ENCODE measurements at regions not wholly inside any gene's neighbourhood (a gene's known extent, or its start where the extent isn't known, plus 50 kb on each side); places are given as distances from the start of the nearest gene placed in this dataset.

DNA sequence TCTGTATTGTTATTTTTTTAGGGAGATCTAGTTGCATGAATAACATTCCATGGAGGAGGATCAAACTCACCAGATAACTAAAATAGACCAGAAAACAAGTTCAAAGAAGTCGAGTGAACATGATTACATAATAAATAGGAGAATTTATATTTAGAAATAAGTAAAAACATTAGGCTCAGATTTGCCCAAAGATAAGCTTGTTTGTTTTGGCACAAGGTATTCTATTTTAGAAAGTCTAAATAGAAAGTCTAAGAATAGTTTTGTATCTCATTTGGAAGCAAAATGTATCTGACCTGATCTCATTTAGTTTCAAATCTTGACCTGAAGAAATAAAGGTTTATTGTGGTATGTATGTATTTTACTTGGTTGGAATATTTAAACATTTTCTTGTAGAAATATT lies 670.6 kb upstream of the GALNTL6 start:
- no peak for DNase-seq

DNA sequence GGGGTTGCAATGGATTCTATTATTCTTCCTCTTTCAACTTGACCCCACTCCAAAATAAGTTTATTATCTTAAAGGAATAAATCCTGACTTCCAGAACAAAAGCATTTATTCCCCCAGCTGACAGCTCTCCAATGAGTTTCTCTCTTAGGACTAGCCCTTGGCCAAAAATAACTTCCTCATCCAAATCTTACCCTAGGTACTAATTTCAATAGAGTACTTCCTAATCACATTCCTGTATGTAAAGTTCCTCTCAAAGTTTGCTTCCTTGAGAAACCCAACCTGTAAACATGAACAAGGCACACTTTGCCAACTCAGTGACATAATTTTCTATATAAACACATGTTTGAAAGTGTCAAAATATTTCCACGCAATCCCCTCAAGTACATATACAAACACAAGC lies 671.2 kb upstream of the GALNTL6 start:
- DNase-seq: no peak

DNA sequence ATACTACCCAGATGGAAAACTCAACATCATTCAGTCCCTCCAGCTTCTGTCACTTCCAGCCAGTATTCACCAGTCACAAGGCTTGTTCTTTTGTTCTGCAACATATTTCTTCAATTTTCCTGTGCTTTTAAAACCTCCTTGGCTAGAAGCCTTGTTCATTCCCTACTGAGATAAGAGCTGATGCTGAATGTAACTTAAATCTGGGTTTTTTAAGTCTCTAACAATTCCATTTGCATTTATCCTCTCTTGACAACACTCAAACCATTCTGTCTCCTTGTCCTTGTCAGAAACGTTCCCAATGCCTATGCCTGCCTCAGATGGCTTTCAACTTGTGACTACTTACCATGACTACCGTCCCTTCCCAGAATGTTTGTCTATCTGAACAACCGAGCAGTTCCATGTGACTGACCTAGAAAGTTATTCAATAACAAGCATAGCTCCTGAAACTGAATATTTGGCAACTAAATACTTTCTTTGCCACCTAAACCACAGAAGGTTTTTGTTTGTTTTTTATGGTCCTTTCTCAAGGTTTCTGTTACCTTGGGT lies 682.9 kb upstream of the GALNTL6 start:
- DNase-seq: no peak

DNA sequence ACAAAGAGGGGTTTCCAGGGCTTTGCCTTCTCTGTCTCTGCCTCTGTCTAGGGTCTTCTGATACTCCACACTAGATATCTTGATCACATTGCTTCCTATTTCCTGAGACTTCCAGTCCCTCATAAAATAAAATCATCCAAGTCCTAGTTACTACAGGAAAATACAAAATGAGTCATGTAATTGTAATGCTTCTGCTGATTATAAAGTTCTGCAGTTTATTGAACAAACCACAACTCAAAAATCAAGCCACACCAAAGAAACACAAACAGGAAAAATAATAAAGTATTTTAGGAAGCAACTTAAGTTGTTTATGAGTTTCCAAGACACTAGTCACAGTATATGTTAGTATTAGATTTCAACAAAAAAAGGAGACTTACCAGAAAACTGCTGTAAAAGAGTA lies 695.1 kb upstream of the GALNTL6 start:
- peak; percentile 5 for DNase-seq

DNA sequence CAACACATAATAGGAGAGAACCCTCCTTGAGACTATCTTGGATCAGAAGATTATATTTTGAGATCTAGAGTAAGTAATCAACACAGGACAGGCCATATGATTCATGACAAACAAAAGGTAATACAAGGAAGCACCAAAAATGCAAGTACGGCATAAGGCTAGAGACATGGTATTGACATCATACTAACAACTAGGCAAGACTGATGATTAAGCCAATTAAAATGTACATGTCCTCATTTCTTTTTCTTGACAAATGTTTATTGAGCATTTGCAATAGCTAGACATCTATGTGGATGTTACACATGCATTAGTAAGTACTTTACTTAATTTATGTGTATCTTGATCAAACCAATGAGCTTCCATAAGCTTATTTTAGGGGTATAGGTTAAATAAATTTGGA lies 695.7 kb upstream of the GALNTL6 start:
- no peak for DNase-seq

DNA sequence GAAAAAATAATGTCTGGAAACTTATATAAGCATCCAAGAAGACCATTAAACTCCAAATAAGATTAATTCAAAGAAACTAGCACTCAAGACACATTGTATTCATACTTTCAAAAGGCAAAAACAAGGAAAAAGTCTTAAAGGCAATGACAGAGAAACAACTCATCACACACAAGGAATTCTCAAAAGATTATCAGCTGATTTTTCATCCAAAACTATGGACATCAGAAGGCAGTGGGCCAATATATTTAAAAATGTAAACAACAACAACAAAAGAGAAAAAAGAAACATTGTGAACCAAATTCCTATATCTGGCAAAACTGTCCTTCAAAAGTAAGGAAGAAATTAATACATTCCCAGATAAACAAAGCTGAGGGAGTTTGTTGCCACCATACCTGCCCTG lies 711.4 kb upstream of the GALNTL6 start:
- DNase-seq: no peak

DNA sequence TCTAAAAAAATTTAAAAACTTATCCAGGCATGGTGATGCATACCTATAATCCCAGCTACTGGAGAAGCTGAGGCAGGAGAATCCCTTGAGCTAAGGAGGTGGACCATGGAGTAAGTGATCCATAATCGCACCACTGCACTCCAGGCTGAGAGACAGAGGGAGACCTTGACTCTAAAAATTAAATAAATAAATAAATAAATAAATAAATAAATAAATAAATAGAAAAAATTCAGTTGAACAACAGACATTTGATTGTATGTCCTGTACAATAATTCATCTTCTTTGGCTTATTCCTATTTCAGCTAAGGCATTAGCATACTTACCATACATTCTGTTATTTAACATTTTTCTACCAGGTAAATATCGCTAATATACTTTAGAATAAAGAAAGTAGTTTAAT lies 726.1 kb upstream of the GALNTL6 start:
- no peak for DNase-seq

DNA sequence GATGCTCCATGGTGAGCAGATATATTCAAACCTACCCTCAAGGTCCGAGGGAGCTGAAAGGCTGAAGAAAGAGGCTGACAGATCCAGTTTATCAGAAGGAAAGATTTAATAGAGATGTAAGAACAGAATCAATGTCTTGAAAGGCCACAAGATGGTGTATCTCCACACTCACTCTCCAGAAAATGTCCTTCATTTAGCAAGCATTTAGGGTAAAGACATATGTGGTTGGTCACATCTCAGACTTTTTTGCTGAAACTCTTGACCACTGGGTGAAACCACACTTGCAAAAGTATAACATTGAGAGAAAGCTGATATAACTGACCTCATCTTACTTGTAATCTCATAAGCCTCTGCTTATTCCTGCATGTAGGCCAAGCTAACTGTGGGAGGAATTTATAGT lies 745.8 kb upstream of the GALNTL6 start:
- no peak for DNase-seq

DNA sequence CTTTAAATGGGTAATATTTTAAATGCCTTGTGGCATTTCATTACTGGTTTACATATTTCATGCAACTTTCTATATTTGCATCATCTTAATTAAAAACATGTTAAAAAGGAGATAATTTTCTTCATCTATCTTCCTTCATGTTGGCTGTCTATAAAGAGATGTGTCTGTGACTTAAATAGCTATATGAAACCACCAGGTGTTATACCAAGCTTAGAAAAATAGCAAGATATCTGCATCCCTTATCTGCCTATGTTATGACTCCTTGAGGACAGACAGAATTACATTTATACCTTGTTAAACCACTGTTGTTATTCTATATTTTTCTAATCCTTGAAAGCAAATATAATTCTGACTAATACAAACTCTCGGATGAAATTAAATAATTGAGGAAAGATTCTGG lies 763.8 kb upstream of the GALNTL6 start:
- DNase-seq: no peak

DNA sequence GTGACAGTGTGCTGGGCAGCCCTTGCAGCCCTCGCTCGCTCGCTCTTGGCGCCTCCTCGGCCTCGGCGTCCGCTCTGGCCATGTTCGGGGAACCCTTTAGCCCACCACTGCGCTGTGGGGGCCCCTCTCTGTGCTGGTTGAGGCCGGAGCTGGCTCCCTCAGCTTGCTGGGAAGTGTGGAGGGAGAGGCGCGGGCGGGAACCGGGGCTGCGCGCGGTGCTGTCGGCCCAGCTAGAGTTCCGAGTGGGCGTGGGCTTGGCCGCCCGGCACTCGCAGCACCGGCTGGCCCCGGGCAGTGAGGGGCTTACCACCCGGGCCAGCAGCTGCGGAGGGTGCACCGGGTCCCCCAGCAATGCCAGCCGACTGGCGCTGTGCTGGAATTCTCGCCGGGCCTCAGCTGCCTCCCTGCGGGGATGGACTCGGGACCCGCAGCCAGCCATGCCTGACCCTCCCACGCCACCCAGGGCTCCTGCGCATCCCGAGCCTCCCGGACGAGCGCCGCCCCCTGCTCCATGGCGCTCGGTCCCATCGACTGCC lies 770.1 kb upstream of the GALNTL6 start:
- no peak for DNase-seq

DNA sequence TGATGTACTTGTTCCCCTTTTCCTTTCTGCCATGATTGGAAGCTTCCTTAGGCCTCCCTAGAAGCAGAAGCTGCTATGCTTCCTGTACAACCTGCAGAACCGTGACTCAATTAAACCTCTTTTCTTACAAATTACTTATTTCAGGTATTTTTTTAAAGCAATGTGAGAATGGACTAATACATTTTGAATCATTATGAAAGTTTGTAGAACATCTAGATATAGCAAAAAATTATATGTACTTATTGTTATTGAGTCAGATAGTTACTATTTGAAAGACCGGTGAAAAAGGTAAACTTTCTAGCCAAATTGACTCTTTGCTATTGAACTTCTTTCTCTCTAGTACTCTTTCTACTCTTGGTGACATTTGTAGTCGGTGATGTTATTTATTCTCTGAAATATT lies 777.3 kb upstream of the GALNTL6 start:
- DNase-seq: no peak

DNA sequence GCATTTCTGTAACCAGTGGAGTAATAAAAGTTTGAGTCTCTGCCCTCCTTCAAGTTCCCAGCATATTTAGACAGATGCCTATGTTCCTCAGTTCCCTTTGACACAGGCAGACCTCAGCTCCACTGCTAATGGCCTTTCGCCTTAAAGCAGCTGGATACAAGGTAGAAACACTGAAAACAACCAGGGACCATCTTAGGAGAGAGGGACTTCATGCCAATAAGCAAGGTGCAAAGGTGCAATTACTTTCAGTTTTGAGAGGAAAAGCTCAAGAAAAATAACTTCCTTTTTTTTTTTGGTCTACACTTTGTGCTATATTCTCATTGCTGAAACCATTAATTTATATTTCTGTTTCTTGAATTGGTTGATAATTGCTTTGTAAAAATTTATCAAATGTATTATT lies 781.9 kb upstream of the GALNTL6 start:
- DNase-seq: no peak

DNA sequence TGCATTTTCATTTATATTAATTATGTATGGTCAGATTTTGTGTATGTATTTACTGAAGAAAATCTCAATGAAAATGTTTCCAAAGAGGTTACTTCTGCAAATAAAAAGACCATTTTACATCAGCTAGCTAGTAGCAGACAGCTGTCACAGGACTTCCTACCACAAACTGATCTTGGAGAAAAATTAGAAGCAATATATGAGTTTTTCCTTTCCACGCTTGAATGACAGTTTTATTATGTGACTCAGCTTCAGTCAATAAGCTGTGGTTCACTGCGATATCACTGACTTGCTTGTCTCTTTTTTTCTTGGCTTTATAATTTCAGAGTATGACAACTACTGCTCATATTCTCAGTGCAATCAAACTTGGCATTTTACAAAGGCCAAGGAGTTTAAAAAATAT lies 787.4 kb upstream of the GALNTL6 start:
- no peak for DNase-seq

DNA sequence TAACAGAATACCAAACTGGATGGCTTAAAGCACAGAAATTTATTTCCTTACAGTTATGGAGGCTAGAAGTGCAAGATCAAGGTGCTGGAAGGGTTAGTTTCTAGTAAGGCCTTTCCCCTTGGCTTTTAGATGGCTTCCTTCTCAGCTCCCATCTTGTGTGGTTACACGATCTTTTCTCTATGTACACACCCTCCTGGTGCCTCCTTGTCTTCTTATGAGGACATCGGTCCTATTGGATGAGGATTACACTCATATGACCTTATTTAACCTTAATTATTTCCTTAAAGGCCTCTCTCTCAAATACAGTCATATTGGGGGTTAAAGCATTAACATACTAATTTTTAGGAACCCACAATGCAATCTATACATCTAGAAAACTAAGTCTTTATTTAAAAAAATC lies 787.9 kb upstream of the GALNTL6 start:
- DNase-seq: no peak

DNA sequence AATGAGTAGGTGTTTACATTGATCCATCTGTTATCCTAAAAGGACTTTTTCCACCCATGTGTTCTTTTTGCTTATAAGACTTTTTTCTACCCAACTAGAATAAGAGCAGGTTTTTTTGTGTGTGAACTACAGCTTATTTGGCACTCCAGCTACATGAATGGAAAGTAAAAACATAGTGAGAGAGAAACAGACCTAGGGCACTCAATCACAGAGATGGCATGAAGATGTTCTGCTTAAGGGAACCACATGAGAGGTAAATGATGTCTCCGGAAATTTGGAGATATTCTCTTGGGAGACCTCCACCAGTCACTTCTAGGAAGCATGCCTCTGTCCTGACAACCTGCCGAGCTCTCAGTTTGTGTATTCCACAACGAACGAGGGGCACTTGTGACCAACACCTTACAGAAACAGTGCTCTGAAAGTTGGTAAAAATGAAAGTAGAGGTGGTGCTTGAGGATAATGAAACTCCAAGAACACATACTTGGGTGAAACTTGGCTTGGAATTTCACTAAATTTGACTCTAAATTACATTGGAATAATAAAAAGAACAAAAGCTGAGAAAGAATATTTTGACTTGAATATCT lies 788.4 kb upstream of the GALNTL6 start:
- DNase-seq: no peak

DNA sequence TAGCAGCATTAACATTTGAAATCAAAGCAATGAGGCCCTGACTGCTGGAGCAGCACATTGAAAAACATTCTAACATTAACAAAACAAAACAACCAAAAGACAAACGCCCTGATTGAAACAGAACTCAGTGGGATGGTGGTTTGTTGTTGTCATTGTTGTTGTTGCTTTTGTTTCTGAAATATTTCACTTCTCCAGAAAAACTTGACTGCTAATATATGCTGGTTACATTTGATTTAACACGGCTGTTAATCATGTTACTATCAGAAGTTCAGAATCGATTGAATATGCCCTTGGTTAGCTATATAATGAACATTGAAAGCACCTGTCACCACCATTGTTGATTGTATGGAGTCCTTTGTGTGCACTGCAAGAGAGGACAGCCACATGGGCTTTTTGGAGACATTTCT lies 790.4 kb upstream of the GALNTL6 start:
- no peak for DNase-seq

DNA sequence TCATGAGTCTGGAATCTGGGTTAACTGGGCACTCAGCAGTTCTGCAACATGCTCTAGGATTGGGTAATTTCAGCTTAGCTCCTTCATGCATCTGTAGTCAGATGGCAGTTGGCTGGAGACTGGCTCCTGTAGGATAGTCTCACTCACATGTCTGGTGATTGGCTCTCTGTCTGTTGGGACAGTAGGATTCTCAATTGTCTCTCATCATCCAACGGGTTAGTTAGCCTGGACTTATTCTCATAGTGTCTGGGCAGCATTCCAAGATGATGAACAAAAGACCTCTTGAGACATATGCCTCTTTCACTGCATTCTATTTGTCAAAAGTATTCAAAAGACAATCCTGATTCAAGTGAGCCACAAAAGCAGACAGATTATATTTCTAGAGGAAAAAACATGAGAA lies 795.6 kb upstream of the GALNTL6 start:
- no peak for DNase-seq

DNA sequence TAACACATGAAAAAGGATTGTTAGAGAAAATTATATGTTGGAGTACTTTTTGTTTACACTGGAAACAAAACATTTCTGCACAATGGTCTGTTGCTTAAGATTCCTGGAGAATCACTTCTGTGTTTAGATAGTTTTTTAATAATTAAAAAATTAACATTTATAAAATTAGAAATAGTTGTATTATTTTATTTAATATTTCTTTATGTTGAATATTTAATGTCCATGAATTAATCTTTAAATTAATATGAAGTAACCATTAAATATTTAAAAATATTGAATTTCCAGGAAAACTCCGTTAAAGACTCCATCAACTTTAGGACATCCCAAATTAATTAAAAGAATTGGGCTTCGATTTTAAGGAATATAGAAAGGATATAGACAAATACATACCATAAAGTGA lies 797.1 kb upstream of the GALNTL6 start:
- DNase-seq: no peak

DNA sequence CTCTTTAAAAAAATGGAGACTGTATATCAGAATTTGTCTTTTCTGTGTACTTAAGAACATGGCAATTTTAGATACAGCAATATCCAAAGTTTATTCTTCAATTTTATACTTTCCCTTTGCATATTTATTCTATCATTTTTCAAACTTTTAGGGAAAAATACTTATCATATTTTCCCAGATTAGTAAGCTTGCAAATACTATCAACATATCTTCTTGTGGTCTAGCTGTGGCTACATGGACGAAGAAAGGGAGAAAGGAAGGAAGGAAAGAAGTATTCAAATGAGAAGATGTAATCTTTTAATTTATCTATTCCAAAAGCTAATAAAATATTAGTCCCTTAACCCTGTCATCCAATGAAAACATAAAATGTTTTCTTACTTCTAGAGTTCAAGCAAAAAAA lies 797.8 kb upstream of the GALNTL6 start:
- no peak for DNase-seq

DNA sequence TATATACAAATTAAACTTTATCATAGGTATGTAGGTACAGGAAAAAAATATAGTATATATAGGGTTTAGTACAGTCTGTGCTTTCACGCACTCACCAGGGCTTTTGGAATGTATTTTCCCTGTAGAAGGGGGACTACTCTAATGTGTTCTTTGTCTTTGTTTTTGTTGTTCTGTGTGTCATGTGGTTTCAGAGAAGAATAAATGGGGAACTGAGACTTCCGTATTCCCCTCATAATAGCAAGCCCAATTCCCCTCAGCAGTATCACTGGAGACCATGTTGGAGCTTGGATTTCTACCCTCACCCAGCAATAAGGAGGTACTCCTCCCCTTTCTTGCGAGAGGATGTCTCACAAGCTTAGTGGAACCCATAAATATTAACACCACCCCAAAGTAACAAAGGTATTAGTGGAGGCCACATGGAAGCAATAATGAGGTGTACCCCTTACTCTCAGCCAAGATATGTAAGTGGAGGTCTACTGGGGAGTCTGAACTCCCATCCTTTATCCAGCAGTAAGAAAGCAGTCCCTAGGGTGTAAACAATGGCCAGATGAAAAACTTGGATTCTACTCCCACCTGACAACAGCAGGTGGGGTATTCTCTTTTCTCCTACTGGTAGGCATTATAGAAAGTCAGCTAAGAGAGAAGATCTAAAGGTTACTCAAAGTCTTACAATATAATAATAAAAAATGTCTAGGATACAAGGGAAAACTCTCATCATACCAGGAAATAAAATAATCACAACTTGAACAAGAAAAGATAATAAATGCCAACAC lies 805.4 kb upstream of the GALNTL6 start:
- no peak for DNase-seq

DNA sequence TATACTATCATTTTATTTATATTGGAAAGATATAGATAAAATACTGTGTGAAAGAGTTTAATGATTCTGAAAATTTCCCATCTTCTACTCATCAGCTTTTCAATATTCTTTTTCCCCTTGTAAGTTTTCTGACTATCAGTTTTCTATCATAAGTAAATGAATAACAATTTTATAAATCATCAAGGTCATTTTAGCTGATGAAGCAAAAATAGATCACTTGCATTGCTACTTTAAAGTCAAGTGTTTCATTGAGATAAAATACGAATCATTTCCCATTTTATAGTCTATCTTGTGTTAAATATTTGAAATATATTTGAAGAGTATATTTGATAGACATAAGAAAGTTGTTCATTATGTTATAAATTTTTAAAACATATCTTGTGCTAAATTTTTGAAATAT lies 811.0 kb upstream of the GALNTL6 start:
- no peak for DNase-seq

DNA sequence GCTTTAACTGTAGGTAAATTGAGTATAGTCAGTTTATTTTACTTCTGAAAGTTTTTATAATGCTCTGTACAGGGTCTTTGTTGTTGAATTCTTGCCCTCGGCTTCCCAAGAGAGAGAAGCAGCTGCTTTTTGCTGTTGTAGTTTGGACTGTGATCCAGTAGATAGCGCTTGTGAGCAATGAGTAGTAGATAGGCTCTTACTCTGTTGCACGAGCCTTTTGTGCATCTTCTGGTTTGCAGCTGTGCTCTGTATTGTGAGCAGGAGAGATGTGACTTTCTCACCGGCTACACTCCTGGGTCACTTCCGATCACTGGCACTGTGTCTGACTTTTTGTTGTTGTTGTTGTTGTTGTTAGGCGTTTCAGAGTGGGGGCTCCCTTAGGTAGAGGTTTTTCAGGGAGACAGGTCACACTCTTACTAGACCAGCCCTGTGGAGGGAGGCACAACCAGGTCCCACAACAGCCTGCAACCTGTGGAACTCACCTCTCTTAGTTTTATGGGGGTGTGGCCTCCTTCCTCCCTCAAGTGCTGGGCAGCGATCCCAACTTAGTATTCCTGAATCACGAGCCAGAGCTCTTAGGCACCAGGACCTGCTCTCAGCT lies 822.1 kb upstream of the GALNTL6 start:
- no peak for DNase-seq

DNA sequence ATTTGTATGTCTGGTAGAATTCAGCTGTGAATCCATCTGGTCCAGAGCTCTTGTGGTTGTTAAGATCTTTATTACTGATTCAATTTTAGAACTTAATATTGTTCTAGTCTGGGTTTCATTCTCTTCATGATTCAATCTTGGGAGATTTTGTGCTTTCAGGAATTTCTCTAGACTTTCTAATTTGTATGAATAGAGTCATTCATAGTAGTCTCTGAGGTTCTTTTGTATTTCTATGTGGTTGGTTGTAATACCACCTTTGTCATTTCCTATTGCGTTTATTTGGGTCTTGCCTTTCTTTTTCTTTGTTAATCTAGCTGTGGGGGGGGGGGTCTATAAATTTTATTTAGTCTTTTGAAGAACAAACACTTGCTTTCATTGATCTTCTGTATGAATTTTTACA lies 824.8 kb upstream of the GALNTL6 start:
- no peak for DNase-seq

DNA sequence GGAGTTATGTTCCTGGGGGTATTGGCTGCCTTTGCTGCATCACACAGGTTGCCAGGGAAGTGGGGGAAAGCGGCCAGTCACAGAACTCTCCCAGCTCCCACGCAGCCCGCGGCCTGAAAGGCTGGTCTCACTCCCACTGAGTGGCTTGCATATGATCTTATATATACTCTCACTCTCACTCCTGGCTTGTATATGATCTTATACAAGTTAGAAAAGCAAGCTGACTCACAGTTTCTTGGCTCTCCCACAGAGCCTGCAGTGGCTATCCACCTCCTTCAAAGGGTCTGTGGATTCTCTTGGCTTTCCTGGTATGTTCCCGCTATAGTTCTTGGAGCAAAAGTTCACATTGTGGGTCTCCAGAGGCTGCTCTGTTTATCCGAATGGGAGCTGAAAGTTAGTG lies 833.5 kb upstream of the GALNTL6 start:
- DNase-seq: no peak

Data from skin of body (tissue), 1 donor.